ENCODE measurements at regions not wholly inside any gene's neighbourhood (a gene's known extent, or its start where the extent isn't known, plus 50 kb on each side); places are given as distances from the start of the nearest gene placed in this dataset.

DNA sequence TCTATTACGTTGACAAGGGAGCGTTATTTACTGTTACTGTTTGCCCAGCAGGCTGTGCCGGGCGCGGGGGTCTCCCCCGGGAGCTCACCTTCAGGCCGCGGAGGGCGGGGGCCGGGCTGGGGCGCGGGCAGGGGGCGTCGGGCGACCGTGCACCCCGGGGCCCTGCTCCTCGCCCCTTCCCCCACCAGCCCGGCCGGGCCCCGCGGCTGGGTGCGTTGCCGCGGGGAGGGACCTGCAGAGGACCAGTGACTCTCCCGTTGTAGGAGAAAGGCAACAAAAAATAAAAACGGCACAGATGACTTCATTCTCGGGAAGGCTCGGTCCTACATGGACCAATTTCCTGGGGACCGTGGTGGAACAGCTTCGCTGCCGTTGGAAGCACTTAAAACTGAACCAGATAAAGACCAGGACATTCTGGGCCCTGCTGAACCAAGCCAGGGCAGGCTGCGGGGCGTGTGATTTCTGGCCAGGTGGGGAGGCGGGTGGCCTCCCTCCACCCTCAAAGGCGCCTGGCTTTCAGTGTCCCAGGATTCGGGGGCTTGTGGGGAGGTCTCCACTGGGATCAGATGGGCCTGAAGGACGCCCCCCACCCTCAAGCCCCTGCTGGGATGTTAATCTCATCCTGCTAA is 57.4 kb downstream of the IGLL1 start:
- Mint-ChIP-seq H3K27ac (no peak overlapping the region), H3K27me3 (peaks cover 62% of the 10 kb centered on the region), H3K4me1 (ENCODE audit: low read depth) (peaks cover 10% of the 10 kb centered on the region), H3K9me3 (no peaks in the 10 kb centered on the region), H3K36me3 (ENCODE audit: low read depth) (no peaks in the 10 kb centered on the region), H3K4me3 (no peak overlapping the region)
- intact Hi-C loops (cut with micrococcal nuclease) = no loop called here

DNA sequence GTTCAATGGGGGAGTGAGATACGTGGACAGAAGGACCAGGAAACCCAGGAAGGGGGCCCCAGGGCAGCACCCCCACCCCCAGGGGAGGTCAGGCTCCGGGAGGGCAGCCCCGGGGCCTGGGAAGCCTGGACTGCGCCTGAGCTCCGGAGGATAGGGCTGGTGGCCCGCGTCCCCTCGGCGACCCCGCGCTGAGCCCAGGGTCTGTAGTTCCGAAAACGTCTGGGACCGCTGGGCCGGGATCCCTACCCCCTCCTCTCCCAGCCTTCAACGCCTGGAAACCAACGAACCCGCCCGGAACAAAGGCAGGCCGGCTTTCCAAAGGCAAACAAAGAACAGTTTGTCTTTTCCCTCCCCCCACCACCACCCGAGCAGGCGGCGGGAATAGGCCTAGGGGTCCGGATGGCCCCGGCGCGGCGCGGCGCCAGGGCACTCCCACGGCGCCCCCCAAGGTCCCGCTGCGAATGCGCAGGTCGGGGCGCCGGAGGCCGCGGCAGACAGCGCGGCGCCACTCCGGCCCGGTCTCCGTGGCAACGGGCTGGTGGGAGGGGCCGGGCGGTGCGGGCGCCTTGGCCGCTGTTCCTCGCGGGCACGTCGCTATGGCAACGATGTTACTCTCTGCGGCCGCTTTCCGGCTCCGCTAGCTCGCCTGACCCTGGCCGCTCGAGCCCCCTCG is 58.5 kb downstream of the IGLL1 start:
- intact Hi-C loops (cut with micrococcal nuclease) = no loop called here
- H3K4me1 Mint-ChIP-seq (ENCODE audit: low read depth) = peaks cover 6% of the 10 kb centered on the region
- H3K4me3 Mint-ChIP-seq = peak overlapping the region; percentile 50
- no peak overlapping the region for H3K27ac Mint-ChIP-seq
- no peaks in the 10 kb centered on the region for H3K9me3 Mint-ChIP-seq
- no peaks in the 10 kb centered on the region for H3K36me3 Mint-ChIP-seq (ENCODE audit: low read depth)
- H3K27me3 Mint-ChIP-seq = peaks cover 57% of the 10 kb centered on the region

DNA sequence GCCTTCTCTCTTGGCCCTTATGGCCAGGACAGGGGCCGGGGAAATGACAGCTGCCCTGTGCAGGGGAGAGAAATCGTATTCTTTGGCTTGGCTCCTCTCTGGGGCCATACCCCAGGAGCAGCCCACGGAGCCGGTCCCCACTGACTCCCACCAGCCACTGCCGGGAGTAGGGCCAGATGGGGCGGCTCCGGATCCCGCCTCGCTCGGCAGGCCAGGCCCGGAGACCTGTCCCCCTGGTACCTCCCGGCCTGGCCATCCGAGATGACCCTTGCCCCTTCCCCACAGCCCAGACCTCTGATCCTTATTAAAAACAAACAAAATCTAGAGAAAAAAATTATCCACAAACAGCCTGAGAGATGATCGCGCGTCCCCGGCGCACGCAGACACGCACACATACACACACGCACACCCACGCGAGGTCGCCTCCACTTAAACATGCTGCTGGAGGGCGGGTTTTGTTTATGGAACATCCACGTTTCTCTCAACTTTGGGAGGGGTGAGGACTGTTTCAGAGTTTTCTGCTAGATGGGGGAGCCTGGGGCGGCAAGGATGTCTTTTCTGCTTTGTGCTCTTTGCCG is 59.1 kb downstream of the IGLL1 start:
- Mint-ChIP-seq H3K36me3 (ENCODE audit: low read depth) (no peaks in the 10 kb centered on the region), H3K27ac (no peak overlapping the region), H3K27me3 (peaks cover 53% of the 10 kb centered on the region), H3K4me3 (peak overlapping the region; percentile 50), H3K4me1 (ENCODE audit: low read depth) (peaks cover 6% of the 10 kb centered on the region), H3K9me3 (no peaks in the 10 kb centered on the region)
- intact Hi-C loops (cut with micrococcal nuclease) = no loop called here

DNA sequence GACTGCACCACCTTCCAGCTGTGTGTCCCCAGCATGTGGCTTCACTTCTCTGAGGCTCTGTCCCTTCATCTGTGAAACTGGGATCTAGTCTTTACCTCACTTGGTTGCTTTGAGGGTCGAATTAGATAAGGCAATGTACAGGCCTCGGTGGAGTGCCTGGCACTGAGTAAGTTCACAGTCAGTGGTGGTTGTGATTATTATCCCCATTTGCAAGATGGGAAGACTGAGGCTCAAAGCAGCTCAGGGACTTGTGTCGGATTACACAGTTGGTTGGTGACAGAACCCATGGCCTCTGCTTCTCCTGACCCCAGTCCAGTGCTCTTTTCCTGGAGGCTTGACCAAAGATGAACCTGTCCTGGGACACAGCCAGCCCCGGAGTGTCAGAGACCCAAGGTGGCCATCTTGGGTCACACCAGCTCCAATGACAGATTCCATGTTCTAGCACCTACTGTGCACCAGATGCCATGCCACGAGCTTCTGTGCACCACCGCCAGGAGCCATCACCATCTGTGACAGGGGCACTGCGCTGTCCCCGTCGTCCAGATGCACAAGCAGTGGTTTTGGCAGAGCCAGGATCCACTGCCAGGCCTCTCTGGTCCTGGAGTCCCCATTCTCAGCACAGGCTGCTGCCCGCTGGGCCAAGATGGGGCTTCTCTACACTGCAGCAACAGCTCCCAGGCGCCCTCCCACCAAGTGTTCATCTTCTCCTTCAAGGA is 60.5 kb downstream of the IGLL1 start:
- Mint-ChIP-seq H3K36me3 (ENCODE audit: low read depth) (no peaks in the 10 kb centered on the region), H3K27ac (no peak overlapping the region), H3K4me1 (ENCODE audit: low read depth) (peaks cover 6% of the 10 kb centered on the region), H3K9me3 (no peaks in the 10 kb centered on the region), H3K4me3 (no peak overlapping the region), H3K27me3 (peaks cover 46% of the 10 kb centered on the region)
- intact Hi-C loops (cut with micrococcal nuclease) = no loop called here

DNA sequence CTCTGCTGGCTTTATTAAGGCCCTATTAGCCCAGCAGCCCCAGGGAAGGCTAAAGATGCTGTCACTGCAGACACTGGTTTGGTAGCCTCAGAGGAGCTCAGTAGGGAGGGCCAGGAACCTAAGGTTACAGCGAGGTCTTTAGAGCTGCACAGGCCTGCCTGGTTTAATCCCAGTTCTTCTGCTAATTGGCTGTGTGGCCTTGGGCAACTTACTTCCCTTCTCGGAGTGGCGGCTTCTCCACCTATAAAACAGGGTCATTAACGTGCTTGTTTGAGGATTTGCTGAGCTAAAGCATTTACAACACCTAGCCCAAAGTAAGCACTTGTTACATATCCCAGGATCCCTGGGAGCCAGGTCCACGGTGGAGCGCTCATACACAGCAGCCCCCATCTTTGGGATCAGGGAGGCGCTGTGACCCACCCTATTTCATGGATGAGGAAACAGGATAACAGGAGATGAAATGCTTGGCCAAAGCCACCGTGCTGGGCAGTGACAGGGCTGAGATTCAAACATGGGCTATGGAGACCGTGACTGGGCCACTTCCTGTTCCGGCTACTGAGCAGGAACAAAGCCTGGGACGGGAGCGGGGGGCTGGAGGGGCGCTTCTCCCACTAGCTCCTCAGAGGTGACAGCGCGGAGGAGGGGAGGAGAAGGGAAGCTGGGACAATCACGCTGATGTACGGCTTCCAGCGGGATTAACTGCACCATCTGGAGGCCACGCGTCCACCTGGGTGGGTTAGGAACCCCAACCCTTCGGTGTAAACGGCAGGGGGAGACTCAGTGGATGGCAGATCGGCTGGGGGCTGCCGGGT is 61.5 kb downstream of the IGLL1 start:
- Mint-ChIP-seq H3K27me3 (peaks cover 39% of the 10 kb centered on the region), H3K4me1 (ENCODE audit: low read depth) (peaks cover 6% of the 10 kb centered on the region), H3K4me3 (no peak overlapping the region), H3K27ac (no peak overlapping the region), H3K9me3 (no peaks in the 10 kb centered on the region), H3K36me3 (ENCODE audit: low read depth) (no peaks in the 10 kb centered on the region)
- intact Hi-C loops (cut with micrococcal nuclease) = no loop called here

DNA sequence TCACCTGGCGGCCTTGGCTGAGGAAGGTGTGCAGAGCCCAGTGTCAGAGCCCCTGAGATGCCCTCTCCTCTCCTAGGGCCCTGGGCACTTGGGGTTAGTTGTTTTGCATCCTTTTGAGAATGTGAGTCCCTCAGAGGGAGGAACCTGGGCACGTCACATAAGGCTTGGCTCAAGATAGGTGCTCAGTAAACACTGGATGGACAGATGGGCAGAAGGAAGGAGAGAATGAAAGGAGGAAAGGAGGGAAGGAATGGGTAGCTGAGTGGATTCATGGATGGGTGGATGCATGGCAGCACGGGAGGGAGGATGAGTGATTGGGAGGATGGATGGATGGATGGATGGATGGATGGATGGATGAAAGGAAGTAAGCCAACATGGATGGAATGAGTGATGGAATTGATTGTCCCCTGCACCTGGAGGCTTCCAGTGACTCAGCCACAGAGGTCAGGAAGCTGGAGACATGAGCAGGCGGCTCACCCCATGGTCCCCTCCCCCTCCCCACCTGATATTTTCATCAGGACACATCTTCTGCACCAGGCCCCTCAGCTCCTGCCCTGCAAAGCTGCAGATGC is 62.2 kb downstream of the IGLL1 start:
- Mint-ChIP-seq H3K4me3 (no peak overlapping the region), H3K4me1 (ENCODE audit: low read depth) (peaks cover 6% of the 10 kb centered on the region), H3K36me3 (ENCODE audit: low read depth) (no peaks in the 10 kb centered on the region), H3K9me3 (no peaks in the 10 kb centered on the region), H3K27me3 (peaks cover 33% of the 10 kb centered on the region), H3K27ac (no peak overlapping the region)
- intact Hi-C loops (cut with micrococcal nuclease) = no loop called here

DNA sequence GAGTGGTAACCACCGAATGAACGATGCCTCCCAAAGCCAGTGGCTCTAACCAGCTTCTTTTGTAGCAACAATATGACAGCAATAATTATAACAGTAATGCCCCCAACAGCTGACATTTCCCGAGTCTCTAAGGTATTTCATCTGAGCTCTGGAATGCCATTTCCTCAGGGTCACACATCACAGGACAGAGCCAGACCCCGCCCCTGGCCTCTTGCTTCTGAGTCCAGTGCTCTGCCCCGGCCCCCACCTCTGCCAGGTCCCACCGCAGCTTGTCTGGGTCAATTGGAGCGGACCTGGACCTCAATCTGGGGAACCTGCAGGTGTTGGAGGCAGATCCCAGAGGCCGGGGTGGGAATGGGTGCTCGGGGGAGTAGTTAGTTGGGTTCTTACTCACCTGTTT is 63.8 kb downstream of the IGLL1 start:
- H3K27ac Mint-ChIP-seq = no peak overlapping the region

DNA sequence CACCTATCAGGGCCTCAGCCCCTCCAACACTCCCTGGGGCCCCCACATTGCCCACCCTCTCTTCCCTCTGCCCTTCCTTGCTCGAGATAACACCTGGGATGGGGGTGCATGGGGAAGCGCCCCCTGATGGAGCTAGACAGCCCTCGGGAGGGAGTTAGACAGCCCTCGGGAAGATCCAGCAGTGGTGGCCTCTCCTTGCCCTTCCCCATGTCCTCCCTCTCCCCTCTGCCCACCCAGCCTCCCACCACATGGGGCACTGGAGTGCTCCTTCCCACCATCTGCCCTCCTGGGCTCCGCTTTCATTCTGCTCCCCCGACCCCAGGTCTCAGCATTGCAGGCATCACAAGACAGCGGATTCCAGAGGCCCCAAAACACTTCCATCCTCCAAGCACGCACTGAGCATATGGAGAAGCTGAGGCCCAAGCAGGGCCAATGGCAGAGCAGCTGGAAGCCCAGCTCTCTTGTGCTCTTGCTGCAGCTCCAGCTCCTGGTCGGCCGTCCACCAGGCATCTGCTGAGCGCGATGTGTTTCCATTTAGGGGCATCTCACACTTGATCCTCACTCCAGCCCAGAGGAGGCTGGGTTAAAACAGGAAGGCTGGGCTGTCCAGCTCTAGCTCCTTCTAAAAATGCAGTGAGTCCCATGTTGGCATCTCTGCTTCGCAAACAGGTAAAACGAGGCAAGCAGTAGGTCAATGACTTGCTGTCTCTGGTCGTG is 65.6 kb downstream of the IGLL1 start:
- H3K4me1 Mint-ChIP-seq (ENCODE audit: low read depth) = no peaks in the 10 kb centered on the region
- H3K4me3 Mint-ChIP-seq = no peak overlapping the region
- H3K9me3 Mint-ChIP-seq = no peaks in the 10 kb centered on the region
- intact Hi-C loops (cut with micrococcal nuclease) = no loop called here
- H3K27ac Mint-ChIP-seq = no peak overlapping the region
- peaks cover 6% of the 10 kb centered on the region for H3K27me3 Mint-ChIP-seq
- no peaks in the 10 kb centered on the region for H3K36me3 Mint-ChIP-seq (ENCODE audit: low read depth)

More for the DNA sequence above, 63.8 kb downstream of the IGLL1 start:
- H3K9me3 Mint-ChIP-seq = no peaks in the 10 kb centered on the region
- peaks cover 22% of the 10 kb centered on the region for H3K27me3 Mint-ChIP-seq
- no peak overlapping the region for H3K4me3 Mint-ChIP-seq
- intact Hi-C loops (cut with micrococcal nuclease) = no loop called here
- peaks cover 5% of the 10 kb centered on the region for H3K4me1 Mint-ChIP-seq (ENCODE audit: low read depth)
- H3K36me3 Mint-ChIP-seq (ENCODE audit: low read depth) = no peaks in the 10 kb centered on the region

DNA sequence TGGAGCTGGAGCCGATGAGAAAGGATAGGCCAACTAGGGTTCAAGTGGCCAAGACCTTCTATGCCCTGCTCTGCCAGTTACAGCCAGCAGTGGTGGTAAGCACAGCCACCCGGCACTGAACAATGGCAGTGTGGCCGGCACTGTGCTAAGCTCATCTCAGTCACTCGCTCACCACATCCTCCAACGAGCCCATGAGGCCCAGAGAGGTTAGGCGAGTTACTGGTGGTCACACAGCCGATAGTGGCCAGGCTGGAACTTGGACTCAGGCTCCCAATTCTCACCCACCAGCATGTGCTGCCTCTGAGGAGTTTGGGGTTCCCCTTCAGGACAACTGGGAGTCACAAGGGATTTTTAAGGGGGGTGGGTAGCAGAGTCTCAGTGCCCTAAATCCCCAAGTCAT is 66.4 kb downstream of the IGLL1 start:
- Mint-ChIP-seq H3K27ac (no peak overlapping the region), H3K27me3 (peaks cover 1% of the 10 kb centered on the region), H3K4me1 (ENCODE audit: low read depth) (no peaks in the 10 kb centered on the region)

DNA sequence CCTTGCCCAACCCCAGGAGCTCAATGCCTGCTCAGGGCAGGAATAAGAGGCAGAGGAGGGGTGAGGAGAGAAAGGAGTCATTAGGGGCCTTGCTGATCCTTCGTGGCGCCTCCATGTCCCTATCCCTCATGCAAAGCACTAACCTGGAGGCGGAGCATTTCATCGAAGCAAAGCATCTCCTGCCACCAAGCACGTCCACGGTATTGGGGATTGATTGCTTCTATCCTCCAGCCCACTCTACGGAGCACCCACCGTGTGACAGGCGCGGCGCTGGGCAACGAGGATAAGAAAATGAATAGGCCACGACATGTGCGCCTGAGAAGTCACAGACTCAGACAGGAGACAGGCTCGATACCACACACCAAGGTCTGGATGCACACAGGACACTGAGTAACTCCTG is 67.0 kb downstream of the IGLL1 start:
- Mint-ChIP-seq H3K27ac (no peak overlapping the region), H3K4me3 (no peak overlapping the region), H3K9me3 (no peaks in the 10 kb centered on the region), H3K36me3 (ENCODE audit: low read depth) (no peaks in the 10 kb centered on the region), H3K27me3 (no peaks in the 10 kb centered on the region), H3K4me1 (ENCODE audit: low read depth) (no peaks in the 10 kb centered on the region)
- intact Hi-C loops (cut with micrococcal nuclease) = no loop called here

More for the DNA sequence above, 66.4 kb downstream of the IGLL1 start:
- H3K9me3 Mint-ChIP-seq = no peaks in the 10 kb centered on the region
- H3K4me3 Mint-ChIP-seq = no peak overlapping the region
- no peaks in the 10 kb centered on the region for H3K36me3 Mint-ChIP-seq (ENCODE audit: low read depth)
- intact Hi-C loops (cut with micrococcal nuclease) = no loop called here

DNA sequence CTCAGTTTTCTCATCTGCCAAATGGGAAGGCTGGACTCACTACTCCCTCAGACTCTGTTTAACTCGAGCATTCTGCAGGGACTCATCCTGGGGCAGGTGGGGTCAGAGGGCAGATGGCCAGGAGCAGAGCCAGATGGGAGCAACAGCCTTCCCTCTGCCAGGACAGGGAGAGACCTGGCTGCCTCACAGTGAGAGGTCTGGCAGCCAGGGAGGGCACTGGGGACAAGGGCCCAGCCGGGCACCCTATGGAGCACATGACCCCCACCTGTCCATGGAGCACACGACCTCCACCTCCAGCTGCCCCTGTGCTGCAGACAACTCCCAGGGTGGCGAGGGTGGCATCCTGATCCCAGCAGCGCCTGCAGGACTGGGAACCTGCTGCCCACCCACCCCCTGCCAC is 67.4 kb downstream of the IGLL1 start:
- H3K27me3 Mint-ChIP-seq = no peaks in the 10 kb centered on the region
- H3K27ac Mint-ChIP-seq = no peak overlapping the region
- no peaks in the 10 kb centered on the region for H3K36me3 Mint-ChIP-seq (ENCODE audit: low read depth)
- no peaks in the 10 kb centered on the region for H3K4me1 Mint-ChIP-seq (ENCODE audit: low read depth)
- intact Hi-C loops (cut with micrococcal nuclease) = no loop called here
- H3K4me3 Mint-ChIP-seq = no peak overlapping the region
- H3K9me3 Mint-ChIP-seq = no peaks in the 10 kb centered on the region

DNA sequence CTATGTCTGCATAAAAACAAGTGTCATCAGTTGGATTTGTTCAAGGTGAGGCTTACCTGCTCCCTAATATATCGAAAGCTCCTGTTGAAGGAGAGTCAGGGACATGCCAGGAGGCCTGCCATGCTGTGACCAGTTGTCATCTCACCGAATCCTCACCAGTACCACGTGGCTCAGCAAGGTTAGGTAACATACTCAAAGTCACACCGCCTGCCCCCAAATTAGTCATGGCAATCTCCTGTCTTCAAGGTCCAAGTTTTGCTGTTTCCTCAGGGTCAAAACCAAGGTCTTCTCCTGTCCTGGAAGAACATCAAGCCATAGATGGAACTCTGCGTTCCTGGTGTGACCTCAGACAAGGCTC is 67.8 kb downstream of the IGLL1 start:
- no peaks in the 10 kb centered on the region for H3K27me3 Mint-ChIP-seq
- no peaks in the 10 kb centered on the region for H3K4me1 Mint-ChIP-seq (ENCODE audit: low read depth)
- intact Hi-C loops (cut with micrococcal nuclease) = no loop called here
- no peaks in the 10 kb centered on the region for H3K9me3 Mint-ChIP-seq
- H3K27ac Mint-ChIP-seq = no peak overlapping the region
- H3K4me3 Mint-ChIP-seq = no peak overlapping the region
- no peaks in the 10 kb centered on the region for H3K36me3 Mint-ChIP-seq (ENCODE audit: low read depth)

All from dendritic cell treated with granulocyte-macrophage colony-stimulating factor and Interleukin-4, amounts not matched to agents 40 ng/mL and 50 ng/mL, for 4 days (primary cell).